ENCODE measurements at regions not wholly inside any gene's neighbourhood (a gene's known extent, or its start where the extent isn't known, plus 50 kb on each side); places are given as distances from the start of the nearest gene placed in this dataset.
"Not testable (repeated sequence)": the region's sequence is repeated elsewhere in the genome, so short reads cannot be mapped to it uniquely, and the experiment has no call there.

GRCh38 chr4:111136438-111136837 lies 513.6 kb upstream of the PITX2 start:
- no peak for DNase-seq (ENCODE audit: low spot score)

GRCh38 chr4:111136967-111137366 lies 514.1 kb upstream of the PITX2 start:
- no peak for DNase-seq (ENCODE audit: low spot score)

- no peak for DNase-seq (ENCODE audit: low spot score)
Measured at GRCh38 chr4:111143510-111143909, 520.6 kb upstream of the PITX2 start.

DNA sequence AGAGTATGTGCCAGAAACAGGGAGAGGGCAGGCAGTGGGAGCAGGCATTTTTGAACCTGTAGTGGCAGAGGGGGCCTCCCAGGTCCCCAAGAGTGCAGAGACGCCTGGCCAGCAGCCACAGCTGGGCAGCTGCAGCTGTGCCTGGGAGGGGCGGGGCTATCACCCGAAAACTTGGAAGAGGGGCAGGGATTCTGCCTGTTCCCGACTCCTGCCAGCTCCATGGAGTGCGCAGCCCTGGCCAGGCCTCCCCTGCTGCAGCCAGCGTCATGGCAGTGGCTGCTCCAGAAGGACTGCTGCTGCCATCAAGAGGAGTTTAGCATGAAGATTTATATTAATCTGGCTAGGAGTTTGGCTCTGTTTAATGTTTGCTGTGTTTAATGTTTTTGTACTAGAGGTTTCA lies 532.1 kb upstream of the PITX2 start:
- no peak for DNase-seq (ENCODE audit: low spot score)

DNA sequence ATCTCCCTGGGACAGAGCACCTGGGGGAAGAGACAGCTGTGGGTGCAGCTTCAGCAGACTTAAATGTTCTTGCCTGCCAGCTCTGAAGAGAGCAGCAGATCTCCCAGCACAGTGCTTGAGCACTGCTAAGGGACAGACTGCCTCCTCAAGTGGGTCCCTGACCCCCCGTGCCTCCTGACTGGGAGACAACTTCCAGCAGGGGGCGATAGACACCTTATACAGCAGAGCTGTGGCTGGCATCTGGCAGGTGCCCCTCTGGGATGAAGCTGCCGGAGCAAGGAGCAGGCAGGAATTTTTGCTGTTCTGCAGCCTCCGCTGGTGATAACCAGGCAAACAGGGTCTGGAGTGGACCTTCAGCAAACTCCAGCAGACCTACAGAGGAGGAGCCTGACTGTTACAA lies 541.7 kb upstream of the PITX2 start:
- not testable (repeated sequence) for DNase-seq (ENCODE audit: low spot score)

GRCh38 chr4:111174331-111174730 lies 551.5 kb upstream of the PITX2 start:
- no peak for DNase-seq (ENCODE audit: low spot score)

DNA sequence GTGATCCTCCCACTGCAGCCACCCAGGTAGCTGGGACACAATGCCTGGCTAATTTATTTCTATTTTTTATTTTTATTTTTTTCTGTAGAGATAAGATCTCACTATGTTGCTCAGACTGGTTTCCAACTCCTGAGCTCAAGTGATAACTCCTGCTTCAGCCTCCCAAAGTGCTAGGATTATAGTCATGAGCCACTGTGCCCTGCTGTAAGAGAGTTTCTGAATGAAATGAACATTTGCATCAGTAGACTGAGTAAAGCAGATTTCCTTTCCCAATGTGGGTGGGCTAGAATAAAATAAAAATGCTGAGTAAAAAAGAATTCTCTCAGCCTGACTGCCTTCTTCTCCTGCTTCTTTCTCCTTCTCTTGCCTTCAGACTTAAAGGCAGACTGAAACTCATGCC lies 555.4 kb upstream of the PITX2 start:
- no peak for DNase-seq (ENCODE audit: low spot score)

GRCh38 chr4:111187108-111187507 lies 564.2 kb upstream of the PITX2 start:
- DNase-seq (ENCODE audit: low spot score) = no peak

DNA sequence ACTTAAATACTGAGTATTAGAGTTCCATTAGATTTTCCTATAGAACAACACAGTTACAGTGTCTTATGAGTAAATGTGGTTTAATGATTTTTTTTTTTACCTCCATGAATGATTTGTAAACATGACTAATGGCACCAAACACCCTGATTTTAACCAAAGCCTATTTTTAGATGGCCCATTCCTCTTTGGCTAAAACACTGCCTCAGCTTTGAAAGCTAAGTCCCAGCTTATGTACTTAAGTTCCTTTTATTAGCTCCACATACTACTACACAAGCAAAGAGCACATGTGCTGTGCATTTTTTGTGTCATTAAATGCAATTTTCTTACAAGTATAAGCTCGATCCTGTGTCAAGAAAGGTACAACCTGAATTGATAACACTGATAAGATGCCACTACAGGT lies 575.6 kb upstream of the PITX2 start:
- DNase-seq (ENCODE audit: low spot score) = no peak

- DNase-seq (ENCODE audit: low spot score) = no peak
Measured at GRCh38 chr4:111204797-111205196, 581.9 kb upstream of the PITX2 start.

DNA sequence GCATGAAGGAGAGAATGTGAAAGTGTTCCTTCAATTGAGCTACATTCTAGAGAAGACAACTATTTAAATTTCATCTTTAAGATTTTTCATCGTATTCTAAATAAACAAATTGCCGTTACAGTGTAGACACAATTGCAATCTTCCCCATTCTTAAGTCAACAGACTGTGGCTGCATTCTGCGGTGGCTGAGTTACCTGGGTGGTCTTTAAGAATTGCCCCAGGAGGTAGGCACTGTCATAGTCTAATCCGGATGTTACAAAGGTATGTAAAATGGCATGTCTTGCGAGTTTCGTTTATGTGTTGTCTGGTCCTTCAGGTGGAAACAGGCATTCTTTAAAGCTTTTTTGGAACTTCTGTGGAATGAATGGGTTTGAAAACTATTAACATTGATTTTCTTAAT lies 586.1 kb upstream of the PITX2 start:
- no peak for DNase-seq (ENCODE audit: low spot score)

GRCh38 chr4:111209706-111210105 lies 586.8 kb upstream of the PITX2 start:
- no peak for DNase-seq (ENCODE audit: low spot score)

- DNase-seq (ENCODE audit: low spot score) = no peak
Measured at GRCh38 chr4:111210595-111210994, 587.7 kb upstream of the PITX2 start.

GRCh38 chr4:111213531-111213930 lies 590.7 kb upstream of the PITX2 start:
- no peak for DNase-seq (ENCODE audit: low spot score)

DNA sequence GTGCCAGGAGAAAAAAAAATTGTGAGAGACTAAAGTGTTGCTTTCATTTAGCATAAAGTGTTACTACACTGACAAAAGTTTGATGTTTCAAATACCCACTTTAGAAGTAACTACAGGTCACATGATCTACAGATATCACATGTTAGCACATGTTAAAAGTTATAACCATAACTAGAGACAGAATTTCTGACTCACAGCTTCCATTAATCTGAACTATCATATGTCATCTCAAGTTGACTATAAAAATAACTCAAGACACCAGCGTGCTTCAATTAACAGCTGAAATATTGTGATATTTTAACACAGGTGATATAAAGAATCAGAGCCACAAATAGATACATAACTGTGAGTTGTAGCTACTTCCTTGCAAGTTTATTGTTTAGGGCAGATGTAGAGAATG lies 591.5 kb upstream of the PITX2 start:
- DNase-seq (ENCODE audit: low spot score) = no peak

DNA sequence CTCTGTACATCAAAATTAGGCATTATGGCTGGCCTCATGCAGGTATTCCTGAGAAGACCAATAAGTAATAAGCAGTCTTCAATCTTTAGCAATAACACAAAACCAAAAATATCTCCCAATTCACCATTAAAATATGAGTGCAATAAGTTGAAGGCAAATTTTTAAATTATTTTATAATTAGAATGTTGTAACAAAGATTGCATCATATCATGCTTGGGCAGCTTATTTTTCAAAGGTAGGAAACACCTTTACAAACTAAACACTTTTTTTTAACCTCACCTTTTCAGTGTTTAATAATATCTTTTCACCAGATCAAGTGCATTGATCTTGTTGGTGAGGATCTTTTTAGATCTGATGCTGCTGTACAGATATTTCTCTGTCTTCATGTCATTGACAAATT lies 592.9 kb upstream of the PITX2 start:
- no peak for DNase-seq (ENCODE audit: low spot score)

DNA sequence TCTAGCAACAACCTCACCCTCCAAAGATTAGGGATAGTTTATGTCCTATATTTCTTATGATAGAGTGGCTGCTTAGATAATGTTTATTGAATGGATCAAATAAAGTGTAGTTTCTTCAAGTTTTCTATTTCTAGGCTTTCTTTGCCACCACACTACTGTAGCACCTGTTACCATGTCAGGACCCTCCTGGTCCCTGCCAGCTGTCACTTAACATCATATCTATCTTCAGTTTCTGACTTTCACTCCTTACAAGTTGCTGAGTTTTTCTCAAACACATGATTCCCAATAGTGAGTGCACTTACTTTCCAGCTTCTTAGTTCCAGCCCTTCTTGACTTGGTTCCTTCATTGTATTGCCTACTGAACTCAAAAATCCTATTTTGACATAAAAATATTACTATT lies 593.9 kb upstream of the PITX2 start:
- no peak for DNase-seq (ENCODE audit: low spot score)

DNA sequence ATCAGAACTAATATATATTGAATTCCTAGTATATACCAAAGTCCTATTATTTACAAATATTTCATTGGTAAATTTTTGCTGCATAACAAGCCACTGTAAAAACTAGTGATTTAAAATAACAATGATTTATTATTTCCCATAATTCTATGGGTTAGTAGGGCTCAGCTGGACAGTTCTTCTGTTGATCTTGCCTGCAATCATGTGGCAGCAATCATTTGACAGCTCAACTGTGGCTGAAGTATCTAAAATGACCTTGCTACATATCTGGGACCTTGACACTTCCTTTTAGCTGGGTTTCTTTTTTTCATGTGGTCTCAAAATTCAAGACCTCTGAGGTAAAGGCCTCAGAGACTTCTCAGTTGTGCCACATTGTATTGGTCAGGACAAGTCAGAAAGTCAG lies 598.5 kb upstream of the PITX2 start:
- DNase-seq (ENCODE audit: low spot score) = no peak

DNA sequence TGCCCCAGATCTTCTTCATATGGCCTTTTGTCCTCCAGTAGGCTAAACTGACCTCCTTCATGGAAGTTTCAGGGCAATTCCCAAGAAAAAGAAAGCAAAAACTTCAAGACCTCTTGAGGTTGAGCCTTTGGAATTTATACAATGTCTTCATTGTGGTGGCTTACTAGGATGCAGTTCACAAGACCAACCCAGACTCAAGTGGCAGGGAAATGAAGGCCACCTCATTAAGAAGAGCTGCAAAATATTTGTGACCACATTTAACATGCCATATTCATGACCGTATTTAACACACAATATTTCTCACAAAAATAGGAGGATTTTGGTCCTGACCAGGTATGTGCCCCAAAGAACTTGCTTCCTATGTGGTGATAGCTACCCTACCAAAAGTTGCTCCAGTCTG lies 605.5 kb upstream of the PITX2 start:
- no peak for DNase-seq (ENCODE audit: low spot score)

DNA sequence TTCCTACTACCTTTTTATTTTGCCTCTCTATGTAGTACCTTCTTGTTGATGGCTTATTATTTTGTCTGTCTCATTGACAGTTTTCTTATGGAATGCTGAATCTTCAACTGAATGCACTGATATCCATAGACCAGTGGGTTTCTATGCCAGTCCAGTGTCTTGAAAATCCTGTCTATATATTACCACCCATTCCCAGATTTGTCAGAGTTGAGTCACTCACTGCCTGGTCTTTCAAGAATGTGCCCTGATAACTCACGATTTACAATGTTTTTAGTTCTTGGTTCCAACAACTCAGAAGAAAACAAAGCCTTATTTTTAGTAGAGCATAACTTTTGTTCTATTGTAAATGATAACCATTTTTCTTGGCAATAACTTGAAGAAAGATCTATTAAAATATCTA lies 606.0 kb upstream of the PITX2 start:
- DNase-seq (ENCODE audit: low spot score) = no peak

GRCh38 chr4:111230265-111230664 lies 607.4 kb upstream of the PITX2 start:
- DNase-seq (ENCODE audit: low spot score) = no peak

- no peak for DNase-seq (ENCODE audit: low spot score)
Measured at GRCh38 chr4:111231281-111231680, 608.4 kb upstream of the PITX2 start.

- no peak for DNase-seq (ENCODE audit: low spot score)
Measured at GRCh38 chr4:111234939-111235338, 612.1 kb upstream of the PITX2 start.

DNA sequence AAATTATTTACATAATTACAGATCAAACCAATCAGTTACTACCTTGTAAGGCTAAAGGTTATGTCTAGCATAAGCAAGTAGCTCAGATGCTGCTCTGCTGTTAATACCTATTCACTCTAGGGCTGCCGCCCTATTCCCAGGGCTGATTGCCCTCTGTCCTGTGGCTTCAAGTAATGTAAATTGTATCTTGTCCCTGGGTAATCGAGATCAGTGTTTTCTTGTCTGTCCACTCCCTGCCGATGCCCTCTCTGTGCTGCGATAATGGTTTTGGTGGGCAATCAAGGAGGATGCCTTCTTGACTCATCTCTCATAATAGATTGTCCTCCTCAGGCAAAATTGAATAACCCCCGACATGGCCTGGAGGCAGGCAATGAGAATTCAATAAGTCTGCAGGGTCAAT lies 641.0 kb upstream of the PITX2 start:
- no peak for DNase-seq (ENCODE audit: low spot score)

- no peak for DNase-seq (ENCODE audit: low spot score)
Measured at GRCh38 chr4:111266937-111267336, 644.1 kb upstream of the PITX2 start.
